NCI-H1694 (cell line): ENCODE measurements at regions not wholly inside any gene's neighbourhood (a gene's known extent, or its start where the extent isn't known, plus 50 kb on each side); places are given as distances from the start of the nearest gene placed in this dataset.
"Not testable (repeated sequence)": the region's sequence is repeated elsewhere in the genome, so short reads cannot be mapped to it uniquely, and the experiment has no call there.

Source experiments
- DNase-seq: peaks from one replicate; lab custom pipeline; 2025; lab: John Stamatoyannopoulos, UW

GRCh38 chr2:89224803-89225202 is 533.3 kb downstream of the RPIA start:
- DNase-seq = not testable (repeated sequence)

GRCh38 chr2:89229979-89230378 is 538.5 kb downstream of the RPIA start:
- not testable (repeated sequence) for DNase-seq

DNA sequence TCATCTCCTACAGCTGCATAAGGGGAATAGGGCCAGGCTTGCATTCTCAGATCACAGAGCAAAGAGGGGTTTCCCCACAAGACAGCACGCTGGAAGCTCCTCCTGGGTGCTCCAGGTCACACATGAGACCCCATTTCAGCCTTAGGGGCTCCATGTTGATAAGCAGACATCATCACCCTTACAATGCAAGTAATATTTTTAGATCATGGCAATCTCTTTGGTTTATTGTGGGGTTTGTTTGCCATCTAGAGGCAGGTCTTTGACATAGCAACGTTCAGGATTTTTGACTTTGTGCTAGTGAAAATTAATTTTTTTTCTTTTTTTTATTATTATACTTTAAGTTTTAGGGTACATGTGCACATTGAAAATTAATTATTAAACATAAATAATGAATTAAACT is 539.8 kb downstream of the RPIA start:
- DNase-seq = not testable (repeated sequence)

GRCh38 chr2:89233931-89234330 is 542.5 kb downstream of the RPIA start:
- DNase-seq = not testable (repeated sequence)

GRCh38 chr2:89234818-89235466 is 543.5 kb downstream of the RPIA start:
- not testable (repeated sequence) for DNase-seq

GRCh38 chr2:89236832-89237450 is 545.5 kb downstream of the RPIA start:
- DNase-seq = not testable (repeated sequence)

DNA sequence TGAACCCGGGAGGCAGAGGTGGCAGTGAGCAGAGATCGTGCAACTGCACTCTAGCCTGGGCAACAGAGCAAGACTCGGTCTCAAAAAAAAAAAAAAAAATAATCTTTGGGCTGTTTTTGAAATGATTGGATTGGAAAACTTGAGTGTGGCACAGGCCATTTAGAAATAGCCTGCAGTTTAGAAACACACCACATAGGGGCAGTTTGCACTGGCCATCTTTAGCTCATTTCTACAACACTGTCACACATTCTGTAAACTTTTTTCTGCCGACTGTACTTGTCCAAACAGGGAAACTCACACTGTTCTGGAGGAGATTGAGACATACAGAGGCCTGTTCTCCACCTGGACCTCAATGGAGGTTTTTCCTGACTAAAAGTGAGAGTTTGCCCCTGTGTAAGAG is 546.3 kb downstream of the RPIA start:
- not testable (repeated sequence) for DNase-seq

DNA sequence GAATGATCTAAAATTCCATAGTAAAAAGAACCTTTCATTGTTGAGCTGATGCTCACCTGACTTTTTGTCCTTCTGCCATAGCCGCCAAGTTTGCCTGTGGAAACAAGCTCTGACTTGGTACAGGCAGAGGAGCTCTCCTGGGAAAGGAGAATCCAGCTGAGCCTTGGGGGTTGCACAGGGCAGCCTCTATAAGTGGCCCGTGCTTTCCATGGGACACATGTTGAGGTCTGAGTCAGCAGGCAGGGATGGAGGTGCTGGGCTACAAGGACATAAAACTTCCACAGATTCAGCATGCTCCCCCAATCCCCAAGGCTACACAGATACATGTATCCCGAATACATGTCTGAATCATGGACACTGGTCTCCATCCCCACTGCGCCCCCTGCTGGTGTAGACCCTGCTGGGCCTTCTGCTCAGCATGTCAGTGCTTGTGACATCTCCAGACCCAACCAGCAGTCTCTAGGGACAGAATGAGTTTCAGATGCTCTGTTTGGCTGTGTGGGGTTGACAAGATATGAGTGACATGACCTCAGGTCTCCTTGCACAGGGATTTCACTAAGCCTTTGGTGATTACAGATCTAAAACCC is 551.7 kb downstream of the RPIA start:
- DNase-seq = not testable (repeated sequence)

GRCh38 chr2:89244407-89244806 is 552.9 kb downstream of the RPIA start:
- not testable (repeated sequence) for DNase-seq

GRCh38 chr2:89245478-89245877 is 554.0 kb downstream of the RPIA start:
- DNase-seq = not testable (repeated sequence)

- DNase-seq = not testable (repeated sequence)
Observed at GRCh38 chr2:89246027-89246426, 554.6 kb downstream of the RPIA start.

GRCh38 chr2:89246620-89247019 is 555.1 kb downstream of the RPIA start:
- DNase-seq = not testable (repeated sequence)

- not testable (repeated sequence) for DNase-seq
Observed at GRCh38 chr2:89255013-89255412, 563.5 kb downstream of the RPIA start.

- DNase-seq = not testable (repeated sequence)
Observed at GRCh38 chr2:89273443-89273842, 582.0 kb downstream of the RPIA start.

DNA sequence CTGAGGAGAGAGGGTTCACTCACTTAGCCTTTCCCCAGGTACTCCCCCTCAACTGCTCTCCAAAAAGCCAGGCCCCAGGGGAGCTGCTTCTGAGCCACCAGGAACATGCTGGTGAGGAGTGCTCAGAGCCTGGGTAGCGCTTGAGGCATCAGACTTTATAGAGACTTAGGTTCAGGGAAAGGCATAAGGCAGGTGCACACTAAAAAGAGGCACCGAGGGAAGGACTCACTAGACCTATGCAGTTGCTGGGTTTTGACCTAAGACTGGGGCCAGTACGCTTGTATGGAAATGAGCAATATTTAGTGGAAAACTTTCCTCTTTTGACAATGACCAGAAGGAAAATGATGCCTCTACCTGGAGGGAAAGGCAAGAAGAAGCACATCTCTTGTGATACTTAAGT is 589.1 kb downstream of the RPIA start:
- DNase-seq = not testable (repeated sequence)

DNA sequence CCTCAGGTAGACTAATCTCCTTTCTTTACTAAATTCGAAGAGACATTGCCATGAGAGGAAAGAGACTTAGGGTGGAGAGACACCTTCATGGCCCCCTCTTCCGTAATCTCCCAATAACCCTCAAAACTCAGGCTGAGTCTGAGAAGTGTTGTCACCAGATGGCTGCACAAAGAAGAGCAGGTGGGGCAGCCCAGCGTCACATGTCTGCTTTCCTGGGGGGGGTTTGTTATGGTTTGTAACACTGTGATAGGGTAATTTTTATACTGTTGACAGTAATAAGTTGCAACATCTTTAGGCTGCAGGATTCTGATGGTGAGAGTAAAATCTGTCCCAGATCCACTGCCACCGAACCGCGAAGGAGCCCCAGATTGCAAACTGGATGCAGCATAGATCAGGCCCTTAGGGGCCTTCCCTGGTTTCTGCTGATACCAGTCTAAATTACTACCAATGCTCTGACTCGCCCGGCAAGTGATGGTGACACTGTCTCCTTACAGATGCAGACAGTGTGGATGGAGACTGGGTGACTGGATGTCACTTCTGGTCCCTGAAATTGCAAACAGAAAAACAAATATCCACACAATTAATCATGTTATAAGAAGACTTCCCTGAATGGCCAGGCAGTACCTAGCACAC is 595.1 kb downstream of the RPIA start:
- DNase-seq = not testable (repeated sequence)

- not testable (repeated sequence) for DNase-seq
Observed at GRCh38 chr2:89287084-89287483, 595.6 kb downstream of the RPIA start.

GRCh38 chr2:89291717-89292298 is 600.3 kb downstream of the RPIA start:
- DNase-seq = not testable (repeated sequence)

DNA sequence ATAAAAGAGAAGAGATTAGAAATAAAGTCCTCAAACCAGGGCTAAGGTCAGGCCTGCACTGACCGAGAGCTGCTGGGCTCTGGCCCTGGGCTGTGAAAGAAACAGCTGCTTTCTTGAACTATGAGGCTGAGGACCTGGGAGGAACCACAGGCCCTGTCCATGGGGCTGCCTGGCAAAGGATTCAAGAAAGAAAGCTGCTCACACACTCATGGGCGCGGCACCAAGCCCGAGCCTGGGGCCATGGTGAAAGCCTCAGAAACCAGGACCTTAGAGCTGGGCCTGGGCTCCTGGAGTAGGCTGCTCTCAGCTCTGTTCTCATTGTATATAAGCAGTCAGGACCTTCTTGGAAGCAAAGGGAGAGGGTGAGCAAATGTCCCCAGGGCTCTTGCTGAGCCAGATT is 601.9 kb downstream of the RPIA start:
- DNase-seq = not testable (repeated sequence)

GRCh38 chr2:89294335-89294734 is 602.9 kb downstream of the RPIA start:
- not testable (repeated sequence) for DNase-seq

DNA sequence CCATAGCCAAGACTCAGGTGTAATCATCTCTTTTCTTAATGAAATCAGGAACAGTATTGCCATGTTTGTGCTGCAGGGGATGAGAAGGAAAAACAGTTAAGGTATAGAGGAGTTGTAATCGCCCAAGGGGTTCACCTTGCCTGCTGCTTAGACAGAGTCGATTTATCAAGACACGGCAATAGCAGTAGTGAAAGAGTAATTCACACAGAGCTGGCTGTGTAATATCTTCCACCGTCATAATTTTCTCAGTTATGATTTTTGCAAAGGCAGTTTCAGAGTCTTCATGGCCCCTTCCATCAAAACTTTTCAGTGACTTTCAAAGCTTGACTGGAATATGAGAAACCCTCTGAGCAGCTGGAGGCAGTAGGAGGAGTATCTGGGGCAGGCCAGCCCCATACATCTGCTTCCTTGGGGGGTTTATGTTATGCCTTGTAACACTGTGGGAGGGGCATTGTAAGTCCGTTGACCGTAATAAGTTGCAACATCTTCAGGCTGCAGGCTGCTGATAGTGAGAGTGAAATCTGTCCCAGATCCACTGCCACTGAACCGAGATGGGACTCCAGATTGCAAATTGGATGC is 605.4 kb downstream of the RPIA start:
- DNase-seq = not testable (repeated sequence)

DNA sequence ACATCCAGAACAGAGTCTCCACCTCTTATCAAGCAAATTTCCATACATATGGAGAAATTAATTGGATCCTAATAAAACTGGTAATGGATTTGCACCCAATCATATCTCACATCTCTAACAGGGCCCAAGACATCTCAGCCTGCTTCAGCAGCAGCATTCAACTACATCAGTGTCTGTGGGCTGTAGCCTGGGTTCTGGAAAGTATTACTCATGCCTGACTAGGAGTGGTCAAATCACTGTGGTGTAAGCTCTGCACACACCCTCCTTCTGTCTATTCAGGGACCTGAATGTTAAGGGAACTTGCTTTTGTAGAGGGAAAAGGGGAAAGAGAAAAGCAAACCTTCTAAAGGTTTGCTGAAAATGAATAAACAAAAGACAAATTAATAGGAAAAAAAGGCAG is 607.7 kb downstream of the RPIA start:
- DNase-seq = not testable (repeated sequence)
